MM.1S (cell line): ENCODE measurements at regions not wholly inside any gene's neighbourhood (a gene's known extent, or its start where the extent isn't known, plus 50 kb on each side); places are given as distances from the start of the nearest gene placed in this dataset.
A peak's percentile ranks its signal among the peaks of the same experiment; 100 is the strongest.

Source experiments
- DNase-seq: peaks from one replicate; pipeline ENCODE4 v3.0.0-alpha.2; 2015
- H2AFZ ChIP-seq: fragments of 300-600 bp; sonication (generic); 2 replicates; pipeline ENCODE4 v1.6.0; 2016; ENCODE audit warnings: antibody characterized with exemption, low read length
- H3F3A ChIP-seq: fragments of 300-600 bp; sonication (generic); 2 replicates; pipeline ENCODE4 v1.6.1; 2016; ENCODE audit warnings: mild to moderate bottlenecking, antibody characterized with exemption, low read length, moderate library complexity, mixed read lengths; ENCODE audit not compliant: insufficient read depth
- H3K27ac ChIP-seq: fragments of 300-600 bp; sonication (generic); 2 replicates; pipeline ENCODE4 v1.5.1; 2016; ENCODE audit warnings: mild to moderate bottlenecking, low read length
- H3K27me3 ChIP-seq: fragments of 300-600 bp; sonication (generic); replicated peaks from 2 replicates; pipeline ENCODE4 v1.6.0; 2016; ENCODE audit warnings: low read length; ENCODE audit not compliant: insufficient read depth
- H3K36me3 ChIP-seq: fragments of 300-600 bp; sonication (generic); replicated peaks from 2 replicates; pipeline ENCODE4 v1.6.1; 2016; ENCODE audit warnings: mild to moderate bottlenecking, low read length, mixed read lengths; ENCODE audit not compliant: insufficient read depth
- H3K4me1 ChIP-seq: fragments of 300-600 bp; sonication (generic); 2 replicates; pipeline ENCODE4 v1.6.1; 2016; ENCODE audit warnings: low read length, mixed read lengths
- H3K4me2 ChIP-seq: fragments of 300-600 bp; sonication (generic); 2 replicates; pipeline ENCODE4 v1.6.0; 2016; ENCODE audit warnings: low read depth, low read length
- H3K4me3 ChIP-seq: fragments of 300-600 bp; sonication (generic); 2 replicates; pipeline ENCODE4 v1.5.1; 2016; ENCODE audit warnings: low read length, mixed read lengths
- H3K79me2 ChIP-seq: fragments of 300-600 bp; sonication (generic); 2 replicates; pipeline ENCODE4 v1.6.1; 2016; ENCODE audit warnings: mixed run types, low read length, mixed read lengths
- H3K9ac ChIP-seq: fragments of 300-600 bp; sonication (generic); 2 replicates; pipeline ENCODE4 v1.6.1; 2016; ENCODE audit warnings: low read length, mixed read lengths
- H3K9me2 ChIP-seq: fragments of 300-600 bp; sonication (generic); replicated peaks from 2 replicates; pipeline ENCODE4 v1.6.1; 2016; ENCODE audit warnings: mild to moderate bottlenecking, low read length, mixed read lengths; ENCODE audit not compliant: insufficient read depth
- H3K9me3 ChIP-seq: fragments of 300-600 bp; sonication (generic); replicated peaks from 2 replicates; pipeline ENCODE4 v1.6.1; 2016; ENCODE audit warnings: mild to moderate bottlenecking, low read length, mixed read lengths; ENCODE audit not compliant: insufficient read depth
- H4K20me1 ChIP-seq: fragments of 300-600 bp; sonication (generic); 2 replicates; pipeline ENCODE4 v1.6.1; 2016; ENCODE audit warnings: mild to moderate bottlenecking, low read length, moderate library complexity, mixed read lengths; ENCODE audit not compliant: insufficient read depth
- CTCF ChIP-seq: fragments of 300-600 bp; sonication (generic); IDR thresholded peaks from 2 replicates; pipeline ENCODE4 v1.5.1; 2016; ENCODE audit warnings: antibody characterized with exemption, low read length, mixed read lengths
- EZH2 ChIP-seq: fragments of 300-600 bp; sonication (generic); optimal IDR thresholded peaks from 2 replicates; pipeline ENCODE3; 2017; ENCODE audit warnings: low read depth, mild to moderate bottlenecking, antibody characterized with exemption, low read length, mixed read lengths
- EZH2phosphoT487 ChIP-seq: fragments of 300-600 bp; sonication (generic); IDR thresholded peaks from 2 replicates; pipeline ENCODE4 v1.6.1; 2018; ENCODE audit warnings: antibody characterized with exemption, low read length

- H3K79me2 ChIP-seq, result no peaks in the 10 kb centered on the region
- no peak overlapping the region for H3K9ac ChIP-seq
- no peaks in the 10 kb centered on the region for H3K9me2 ChIP-seq
- no peaks in the 10 kb centered on the region for H4K20me1 ChIP-seq
- no peaks in the 10 kb centered on the region for H3K9me3 ChIP-seq
- no peak for DNase-seq
- H3K4me1 ChIP-seq, result peaks cover 10% of the 10 kb centered on the region; the same call in 1 of the 2 replicates
- H2AFZ ChIP-seq, result no peak overlapping the region
- no peak overlapping the region for H3K4me2 ChIP-seq
- no peaks in the 10 kb centered on the region for H3K36me3 ChIP-seq
- no peak for TF ChIP-seq EZH2
- TF ChIP-seq CTCF, result no peak
- no peak for TF ChIP-seq EZH2phosphoT487
- no peaks in the 10 kb centered on the region; the same call in 1 of the 2 replicates for H3F3A ChIP-seq
- no peak overlapping the region for H3K4me3 ChIP-seq
- no peaks in the 10 kb centered on the region for H3K27me3 ChIP-seq
- no peak overlapping the region for H3K27ac ChIP-seq
Observed at GRCh38 chr2:223166215-223166493, 114.2 kb downstream of the KCNE4 start.

GRCh38 chr2:223166983-223167650, 115.1 kb downstream of the KCNE4 start:
- Histone ChIP-seq H3K27me3 (no peaks in the 10 kb centered on the region), H3K9ac (no peak overlapping the region), H3K79me2 (no peaks in the 10 kb centered on the region), H3K4me2 (peak overlapping the region; percentile 22), H3K27ac (no peak overlapping the region), H3K9me3 (no peaks in the 10 kb centered on the region), H3K4me1 (peaks cover 10% of the 10 kb centered on the region; the same call in 1 of the 2 replicates), H4K20me1 (no peaks in the 10 kb centered on the region), H3F3A (no peaks in the 10 kb centered on the region; the same call in 1 of the 2 replicates), H2AFZ (no peak overlapping the region), H3K36me3 (no peaks in the 10 kb centered on the region), H3K4me3 (no peak overlapping the region), H3K9me2 (no peaks in the 10 kb centered on the region)
- TF ChIP-seq CTCF (no peak), EZH2 (no peak), EZH2phosphoT487 (no peak)
- DNase-seq, result no peak

- no peaks in the 10 kb centered on the region for H3K9me2 ChIP-seq
- no peak overlapping the region for H3K27ac ChIP-seq
- H2AFZ ChIP-seq, result no peak overlapping the region
- H4K20me1 ChIP-seq, result no peaks in the 10 kb centered on the region
- H3K4me1 ChIP-seq, result peaks cover 10% of the 10 kb centered on the region; the same call in 1 of the 2 replicates
- no peak overlapping the region; the same call in 1 of the 2 replicates for H3K4me2 ChIP-seq
- no peak overlapping the region for H3K4me3 ChIP-seq
- no peaks in the 10 kb centered on the region for H3K9me3 ChIP-seq
- no peaks in the 10 kb centered on the region for H3K79me2 ChIP-seq
- no peaks in the 10 kb centered on the region for H3K36me3 ChIP-seq
- TF ChIP-seq EZH2, result no peak
- TF ChIP-seq EZH2phosphoT487, result no peak
- TF ChIP-seq CTCF, result no peak
- DNase-seq, result peak; percentile 89
- H3F3A ChIP-seq, result no peaks in the 10 kb centered on the region; the same call in 1 of the 2 replicates
- H3K27me3 ChIP-seq, result no peaks in the 10 kb centered on the region
- no peak overlapping the region for H3K9ac ChIP-seq
Observed at GRCh38 chr2:223169830-223170605, 118.0 kb downstream of the KCNE4 start.
